T-helper 2 cell (primary cell): ENCODE measurements at regions not wholly inside any gene's neighbourhood (a gene's known extent, or its start where the extent isn't known, plus 50 kb on each side); places are given as distances from the start of the nearest gene placed in this dataset.
A peak's percentile ranks its signal among the peaks of the same experiment; 100 is the strongest.

Experiments used
- DNase-seq, 5 experiments: peaks; one replicate each; pipeline versions ENCODE4 v3.0.0 to v3.0.0-alpha.2; 2012 to 2022

DNA sequence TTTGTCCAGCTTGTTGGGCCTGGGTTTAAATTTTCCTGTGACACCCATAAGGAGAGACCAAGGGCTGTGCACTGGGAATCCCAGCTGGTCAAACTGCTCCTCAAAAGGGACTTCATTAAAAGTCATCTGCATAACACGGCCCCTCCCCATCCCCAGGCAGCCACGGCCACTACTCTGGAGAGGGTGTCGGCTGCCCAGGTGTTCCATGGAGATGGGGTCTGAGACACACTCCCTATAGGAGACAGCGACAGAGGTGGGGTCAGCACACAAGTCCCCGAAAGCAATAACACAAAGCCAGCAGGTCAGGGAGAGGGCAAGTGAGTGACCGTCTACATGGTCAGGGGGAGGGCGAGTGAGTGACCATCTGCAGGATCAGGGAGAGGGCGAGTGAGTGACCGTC, 75.6 kb upstream of the BCL11B start:
- DNase-seq, result no peak

DNA sequence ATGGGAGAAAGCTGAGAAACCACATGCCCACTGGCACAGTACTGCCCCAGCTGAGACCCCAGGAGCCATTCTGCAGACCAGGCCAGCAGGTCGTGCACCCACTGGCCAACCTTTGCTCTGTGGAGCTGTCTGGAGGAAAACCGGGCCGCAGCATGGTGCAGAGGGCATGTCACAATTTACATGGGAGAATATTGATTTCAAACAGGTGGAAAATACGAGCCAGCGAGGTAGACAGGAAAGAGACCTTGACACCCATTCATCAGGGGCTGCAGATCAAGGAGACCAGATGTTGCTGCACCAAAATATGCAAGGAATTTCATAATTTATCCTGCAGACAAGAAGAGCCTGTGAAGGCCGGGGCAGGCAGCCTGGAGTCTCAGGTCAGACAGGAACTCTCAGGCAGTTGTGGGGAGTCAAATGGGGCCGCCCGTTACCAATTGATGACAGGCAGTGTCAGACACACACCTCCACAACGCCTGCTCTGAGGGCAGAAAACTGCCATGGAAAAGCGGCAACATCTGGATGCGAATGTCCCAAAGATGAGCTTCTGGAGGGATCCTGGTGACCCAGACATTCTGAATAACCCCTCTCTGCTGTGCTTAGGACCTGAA, 74.6 kb upstream of the BCL11B start:
- DNase-seq, result no peak

DNA sequence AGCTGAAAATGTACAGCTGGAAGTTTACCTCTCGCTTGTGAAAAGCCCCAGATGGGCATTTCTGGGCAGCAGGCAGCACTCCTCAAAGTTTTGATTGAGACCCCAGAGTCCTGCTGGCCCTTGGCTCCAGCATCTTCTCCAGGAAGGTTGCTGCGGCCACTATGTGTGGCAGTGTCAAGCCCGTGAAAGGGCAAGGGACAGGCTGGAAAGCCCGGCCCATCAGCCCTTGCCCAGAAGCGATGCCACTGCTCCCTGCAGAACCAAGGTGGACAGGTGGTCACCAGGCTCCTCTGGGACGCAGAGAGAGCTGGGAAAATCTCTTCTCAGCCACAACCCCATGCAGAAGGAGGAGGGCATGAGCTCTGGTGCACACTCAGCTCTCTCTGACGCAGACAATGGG, 73.5 kb upstream of the BCL11B start:
- no peak for DNase-seq

DNA sequence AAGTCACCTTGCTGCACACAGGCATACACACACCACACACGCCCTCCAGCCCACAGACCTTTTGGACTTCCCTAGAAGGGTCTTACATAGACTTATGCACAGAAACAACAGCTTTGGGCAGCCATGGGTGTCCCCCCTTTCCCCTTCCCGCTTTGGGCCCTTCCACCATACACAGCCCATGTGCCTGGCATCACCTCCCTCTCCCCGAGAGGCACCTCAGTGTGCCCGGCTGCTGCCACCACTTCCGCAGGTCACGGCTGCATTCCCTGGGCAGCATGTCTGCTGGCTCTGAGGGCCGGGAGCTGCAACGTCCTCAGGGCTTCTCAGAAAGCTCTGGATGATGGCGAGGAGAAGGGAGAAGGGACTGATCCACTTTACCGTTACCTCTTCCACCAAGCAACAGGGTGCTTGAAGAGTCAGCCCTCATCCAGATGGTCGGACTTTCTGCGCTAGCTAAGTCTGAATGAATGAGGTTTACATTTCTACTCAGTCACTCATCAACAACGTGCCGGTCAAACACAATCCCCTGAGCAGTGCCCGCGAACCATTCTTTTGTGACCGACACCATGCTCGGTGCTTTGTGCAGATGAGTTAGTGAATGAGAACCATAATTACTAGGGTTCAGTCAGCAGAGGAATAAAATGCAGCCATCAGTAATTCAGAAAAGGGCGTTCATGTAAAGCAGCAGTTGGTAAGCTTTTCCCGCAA, 72.2 kb upstream of the BCL11B start:
- no peak for DNase-seq

DNA sequence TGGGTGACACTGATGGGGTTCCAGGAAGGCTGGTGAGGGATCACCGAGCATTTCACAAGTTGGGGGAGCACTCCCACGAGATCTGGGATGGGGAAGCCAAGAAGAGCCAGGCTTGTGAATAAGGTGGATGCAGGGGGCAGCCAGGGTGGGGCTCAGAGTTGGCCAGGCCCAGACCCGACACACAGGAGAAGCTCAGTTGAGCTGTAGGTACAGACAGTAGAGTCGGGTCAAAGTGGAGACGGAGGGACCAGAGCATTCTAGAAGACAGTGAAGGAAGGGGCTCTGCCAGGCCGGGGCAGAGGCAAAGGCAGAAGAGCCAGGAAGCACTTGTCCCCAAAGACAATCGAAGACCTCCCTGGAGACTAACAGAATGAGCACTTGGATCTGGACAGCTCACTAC, 70.9 kb upstream of the BCL11B start:
- DNase-seq, result no peak

DNA sequence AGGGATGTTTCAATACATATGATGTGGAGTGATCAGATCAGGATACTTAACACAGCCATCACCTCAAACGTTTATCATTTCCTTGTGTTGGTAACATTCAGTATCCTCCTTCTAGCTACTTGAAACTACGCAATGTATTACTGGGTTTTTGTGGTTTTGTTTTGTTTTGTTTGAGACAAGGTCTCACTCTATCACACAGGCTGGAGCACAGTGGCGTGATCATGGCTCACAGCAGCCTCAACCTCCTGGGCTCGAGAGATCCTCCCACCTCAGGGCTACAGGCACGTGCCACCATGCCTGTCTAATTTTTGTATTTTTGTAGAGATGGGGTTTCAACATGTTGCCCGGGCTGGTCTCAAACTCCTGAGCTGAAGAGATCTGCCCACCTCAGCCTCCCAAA, 70.2 kb upstream of the BCL11B start:
- peak in 1 of 5 experiments; percentile 65 for DNase-seq

DNA sequence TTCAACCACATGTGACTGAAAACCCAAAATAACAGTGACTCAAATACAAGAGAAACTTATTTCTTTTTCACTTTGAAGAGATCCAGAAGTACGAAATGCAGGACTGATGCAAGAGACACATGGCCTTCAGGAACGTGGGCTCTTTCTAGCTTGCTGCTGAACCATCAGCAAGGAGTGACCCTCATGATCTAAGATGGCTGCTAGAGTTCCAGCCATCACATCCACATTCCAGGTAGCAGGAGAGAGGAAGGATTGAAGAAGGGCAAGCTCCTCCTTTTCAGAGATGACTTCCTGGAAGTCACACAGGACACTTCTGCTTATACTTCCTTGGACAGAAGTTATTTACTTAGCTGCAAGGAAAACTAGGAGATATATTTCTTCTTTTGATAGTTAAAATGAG, 67.6 kb upstream of the BCL11B start:
- DNase-seq, result no peak

DNA sequence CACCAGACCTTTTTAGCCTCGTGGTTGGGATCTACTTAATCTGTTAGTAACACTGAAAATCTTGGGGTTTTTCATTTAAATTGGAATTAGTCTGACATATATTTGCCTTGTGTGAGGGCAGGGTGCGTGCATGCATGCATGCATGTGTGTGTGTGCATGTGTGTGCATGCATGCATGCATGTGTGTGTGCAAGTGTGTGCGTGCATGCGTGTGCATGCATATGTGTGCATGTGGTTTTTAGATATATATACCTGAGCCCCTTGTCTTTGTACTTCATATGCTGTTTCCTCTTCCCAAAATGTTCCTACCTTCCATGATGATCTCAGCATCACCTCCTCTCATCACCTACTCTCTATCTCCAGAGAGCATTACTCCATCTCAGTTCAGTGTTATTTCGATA, 66.3 kb upstream of the BCL11B start:
- DNase-seq, result no peak

DNA sequence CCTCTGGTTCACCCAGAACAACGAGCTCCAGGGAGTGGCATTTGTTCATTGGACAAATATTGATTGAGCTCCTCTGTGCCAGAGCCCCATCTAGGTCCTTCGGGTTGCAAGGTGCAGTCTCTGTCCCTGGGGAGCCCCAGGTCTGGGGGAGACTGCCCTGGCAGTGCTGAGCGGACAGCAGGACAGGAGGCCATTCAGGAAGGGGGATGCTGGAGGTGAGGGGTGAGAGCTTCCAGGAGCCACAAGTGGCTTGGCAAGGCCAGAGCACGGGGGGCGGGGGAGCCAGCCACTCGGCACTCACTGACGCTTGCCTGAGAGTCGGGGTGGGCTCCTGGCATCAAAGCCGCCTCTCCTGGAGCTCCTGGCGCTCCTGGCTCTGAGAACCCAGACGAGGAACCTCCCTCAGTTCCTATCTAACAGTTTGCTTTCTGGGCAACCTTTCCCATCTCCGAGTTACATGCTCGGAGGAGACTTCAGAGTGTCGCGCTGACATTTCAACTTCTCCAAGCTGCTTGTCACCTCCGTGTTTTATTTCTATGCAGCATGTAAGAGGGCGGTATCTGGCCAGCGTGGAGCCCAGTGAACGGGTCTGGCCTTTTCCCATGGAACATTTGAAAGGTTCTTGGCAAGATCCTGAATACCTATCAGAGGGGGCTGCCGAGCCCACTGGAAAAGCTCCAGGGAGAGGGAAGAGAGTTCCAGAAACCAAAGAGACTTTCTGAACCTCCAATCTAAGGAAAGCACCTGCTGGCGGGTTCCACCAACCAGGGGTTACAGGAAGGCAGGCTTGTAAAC, 62.0 kb upstream of the BCL11B start:
- no peak for DNase-seq

DNA sequence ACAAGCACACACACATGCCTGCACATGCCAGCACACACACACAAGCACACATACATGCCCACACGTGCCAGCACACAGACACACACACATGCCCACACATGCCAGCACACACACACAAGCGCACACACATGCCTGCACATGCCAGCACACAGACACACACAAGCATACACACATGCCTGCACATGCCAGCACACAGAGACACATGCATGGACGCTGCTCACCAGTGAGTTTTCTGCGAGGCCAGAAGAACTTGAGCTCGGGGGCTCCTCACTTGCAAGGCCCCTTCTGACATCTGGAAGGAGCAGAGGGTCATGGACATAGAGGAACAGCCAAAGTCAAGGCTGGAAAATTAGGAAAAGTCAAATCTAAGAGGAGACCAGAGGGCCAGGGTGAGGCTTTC, 61.2 kb upstream of the BCL11B start:
- no peak for DNase-seq

DNA sequence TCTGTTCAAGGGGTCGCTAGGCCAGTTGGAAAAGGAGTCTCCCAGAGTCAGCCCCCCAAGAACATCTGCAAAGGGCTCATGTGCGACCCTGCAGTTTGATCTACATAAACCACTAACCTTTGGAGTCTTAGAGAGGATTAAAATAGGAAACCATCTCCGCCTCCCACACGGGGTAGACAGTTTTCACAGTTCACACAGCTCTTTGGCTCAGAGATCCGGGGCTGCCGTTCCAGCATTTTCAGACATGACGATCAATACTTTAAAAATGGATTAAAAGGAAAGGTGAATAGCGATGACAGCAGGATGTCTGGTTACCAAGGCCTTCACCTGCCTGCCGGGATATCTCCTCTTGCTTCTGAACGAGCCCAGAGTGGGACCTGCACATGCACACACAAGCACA, 59.8 kb upstream of the BCL11B start:
- no peak for DNase-seq

DNA sequence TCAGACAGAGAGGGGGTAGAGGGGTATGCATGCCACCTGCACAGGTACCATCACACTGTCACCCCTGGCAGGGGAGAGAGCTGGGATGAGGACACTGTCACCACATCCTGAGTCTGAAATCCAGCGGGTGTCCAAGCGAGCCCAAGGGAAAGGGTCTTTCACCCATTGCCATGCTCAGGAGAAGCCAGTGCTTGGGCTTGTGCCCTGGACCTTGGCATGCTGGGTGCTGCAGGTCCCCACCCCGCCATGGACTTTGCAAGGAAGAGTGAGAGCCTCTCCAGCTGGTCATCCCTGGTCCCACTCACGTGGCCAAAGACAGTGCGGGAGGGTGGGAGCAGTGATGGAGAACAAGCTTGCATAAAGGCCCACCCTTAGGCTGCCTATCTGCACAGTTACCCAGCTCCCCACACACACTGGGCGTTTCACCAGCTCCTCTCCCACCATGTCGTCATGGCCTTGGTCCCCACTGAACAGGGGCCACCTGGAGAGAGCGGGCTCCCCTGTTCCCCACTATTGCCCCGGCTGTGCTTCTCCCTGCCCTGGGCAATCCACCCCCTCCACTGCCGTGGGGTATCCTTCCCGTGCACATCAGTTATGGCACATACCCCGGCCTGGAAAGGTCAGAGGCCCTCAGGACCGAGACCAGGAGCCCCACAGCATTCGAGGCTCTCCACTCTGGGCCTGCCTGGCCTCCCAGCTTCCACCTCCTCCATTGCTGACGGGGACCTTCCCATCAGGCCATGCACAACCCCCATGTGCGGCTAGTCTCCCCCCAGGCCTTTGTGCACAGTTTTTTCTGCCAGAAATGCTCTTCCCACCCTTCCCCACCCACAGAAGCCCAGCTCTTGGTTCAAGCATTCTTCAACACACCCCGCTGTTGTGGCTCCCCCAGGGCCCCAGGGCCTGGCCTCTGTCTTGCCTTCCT, 58.6 kb upstream of the BCL11B start:
- DNase-seq, result no peak

DNA sequence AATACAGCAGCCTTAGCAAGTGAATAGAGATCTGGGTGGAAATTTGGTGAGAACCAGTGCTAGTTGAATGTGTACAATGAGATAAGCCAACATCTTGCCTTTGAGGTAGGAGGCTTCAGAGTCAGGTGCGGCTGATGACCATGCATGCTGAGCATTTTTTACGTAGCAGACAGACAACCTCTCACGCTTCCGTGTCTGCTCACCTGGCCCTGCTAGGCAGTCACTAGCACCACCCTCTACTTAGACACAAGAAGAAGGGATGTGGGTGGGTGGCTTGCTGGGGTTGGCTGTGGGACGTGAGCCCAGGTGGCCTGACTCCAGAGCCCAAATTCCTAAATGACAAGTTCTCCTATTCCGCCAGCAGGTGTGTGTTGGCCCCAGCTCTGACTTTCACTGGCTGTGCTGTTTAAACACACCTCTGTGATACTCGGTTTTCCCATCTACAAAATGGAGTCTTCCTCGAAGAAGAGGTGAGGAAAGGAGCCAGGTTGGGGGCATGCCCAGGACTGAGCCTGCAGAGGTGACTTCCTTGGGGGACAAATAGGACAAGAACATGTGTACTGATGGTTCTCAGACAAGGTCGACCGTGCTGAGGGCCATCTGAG, 57.8 kb upstream of the BCL11B start:
- DNase-seq, result no peak

DNA sequence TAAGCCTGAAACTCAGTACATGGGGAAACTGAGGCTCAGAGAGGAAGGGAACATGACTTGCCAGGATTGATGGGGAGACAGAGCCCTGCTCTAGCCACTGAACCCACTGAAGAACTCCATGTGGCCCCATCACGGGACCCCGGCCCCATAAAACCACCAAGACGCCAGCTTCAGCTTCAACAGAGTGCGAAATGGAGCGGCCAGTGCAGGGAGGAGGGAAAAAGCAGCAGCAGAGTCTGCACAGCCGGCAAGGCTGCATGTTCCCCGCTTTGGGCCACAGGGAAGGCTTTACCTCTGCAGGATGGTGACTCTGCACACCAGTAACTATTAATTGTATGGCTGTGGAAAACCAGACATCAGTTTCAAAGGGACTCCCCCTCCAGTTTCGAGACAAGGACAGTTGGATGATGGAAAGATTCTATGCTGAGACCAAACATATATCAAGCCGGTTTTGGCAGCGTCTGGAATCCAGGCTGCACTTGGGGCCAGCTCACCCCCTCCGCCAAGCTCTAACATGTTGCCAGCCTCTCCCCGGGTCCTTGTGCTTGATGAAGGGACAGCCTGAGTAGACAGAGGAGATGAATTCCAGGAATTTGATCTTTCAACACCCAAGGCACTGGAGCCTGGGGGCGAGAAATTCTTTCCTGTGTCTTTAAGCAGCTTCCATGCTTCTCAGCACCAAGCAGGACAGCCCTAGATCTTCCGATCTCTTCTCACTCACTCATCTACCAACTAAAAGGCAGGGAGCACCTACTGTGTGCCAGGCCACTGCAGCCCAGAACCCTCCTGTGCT, 55.7 kb upstream of the BCL11B start:
- no peak for DNase-seq

DNA sequence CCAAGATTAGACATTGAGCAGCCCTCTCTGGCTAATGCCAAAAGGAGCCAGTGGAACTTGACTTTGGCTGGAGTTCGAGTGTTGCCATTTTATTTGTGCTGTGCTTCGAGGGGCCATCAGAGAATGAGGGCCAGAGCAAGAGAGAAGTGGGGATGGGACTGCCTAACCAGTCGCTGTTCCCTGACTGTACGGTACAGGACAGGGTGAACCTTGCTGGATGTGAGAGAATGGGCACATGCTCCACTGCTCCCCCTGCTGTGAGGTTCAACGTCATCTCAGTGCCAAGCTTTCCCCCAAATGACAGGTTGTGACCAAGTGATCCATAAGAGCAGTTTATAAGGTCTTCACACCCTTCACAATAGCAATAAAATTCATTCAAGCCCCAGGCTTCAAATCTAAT, 55.1 kb upstream of the BCL11B start:
- DNase-seq, result no peak

DNA sequence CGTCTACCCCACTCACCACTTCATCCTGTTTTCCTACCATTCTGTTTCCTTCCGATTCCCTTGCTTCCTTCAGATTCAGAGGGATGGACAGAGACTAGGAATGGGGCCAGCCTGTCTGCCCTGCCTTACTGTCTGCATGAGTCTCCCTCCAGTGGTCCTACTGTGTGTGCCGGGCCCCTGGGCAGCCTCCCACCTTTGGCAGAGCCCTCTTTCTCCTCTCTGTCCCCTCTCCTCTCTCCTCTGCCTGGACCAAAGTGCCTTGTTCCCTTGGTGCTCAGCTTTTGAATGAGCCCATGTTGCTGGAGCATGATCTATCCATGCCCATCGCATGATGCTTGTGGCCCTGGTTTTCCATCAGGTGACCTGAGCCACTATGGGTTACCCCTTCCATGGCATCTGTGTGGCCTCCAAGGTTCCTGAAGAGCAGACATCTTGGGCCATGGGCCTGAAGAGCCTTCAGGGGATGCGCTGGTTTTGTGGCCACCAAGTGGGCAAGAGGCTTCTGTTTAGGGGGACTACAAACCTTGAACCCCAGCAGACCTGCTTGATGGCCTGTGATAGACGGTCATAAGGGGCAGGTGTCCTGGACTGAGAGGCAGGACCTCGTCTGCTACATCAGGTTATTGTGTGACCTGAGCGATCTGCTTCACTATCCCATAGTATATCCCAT, 54.2 kb upstream of the BCL11B start:
- DNase-seq, result no peak

DNA sequence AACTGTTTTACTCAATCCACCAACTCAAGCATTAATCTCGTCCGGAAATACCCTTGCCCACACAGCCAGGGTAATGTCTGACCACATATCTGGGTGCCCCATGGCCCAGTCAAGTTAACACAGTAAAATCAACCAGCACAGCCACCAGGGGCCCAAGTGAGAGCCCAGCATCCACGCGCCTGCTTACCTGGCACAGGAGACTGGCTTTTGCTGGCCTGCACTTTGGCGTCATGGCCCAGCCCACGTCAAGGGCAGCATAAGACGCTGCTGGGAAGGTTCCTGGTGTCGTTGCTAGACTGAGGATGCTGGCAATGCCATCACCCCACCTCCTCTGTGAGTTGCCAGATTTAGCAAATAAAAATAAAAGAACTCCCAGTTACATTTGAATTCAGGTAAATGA, 53.6 kb upstream of the BCL11B start:
- no peak for DNase-seq

DNA sequence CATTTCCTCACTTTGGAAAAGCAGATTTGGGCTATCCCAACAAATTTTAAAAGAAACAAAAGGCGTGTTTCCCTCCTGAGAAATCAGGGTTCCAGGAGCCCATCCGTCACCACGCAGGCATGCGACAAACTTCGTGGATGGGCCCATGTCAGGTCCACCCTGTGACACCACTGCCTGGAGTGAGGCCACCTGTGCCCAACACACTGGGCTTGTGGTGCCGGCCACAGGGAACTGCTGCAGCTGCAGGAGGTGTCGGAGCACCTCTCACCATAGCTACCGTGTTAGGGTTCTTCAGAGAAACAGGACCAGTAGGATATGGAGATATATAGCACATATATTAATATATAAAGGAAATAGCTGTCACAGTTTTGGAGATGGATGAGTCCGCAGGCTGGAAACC, 53.0 kb upstream of the BCL11B start:
- no peak for DNase-seq

DNA sequence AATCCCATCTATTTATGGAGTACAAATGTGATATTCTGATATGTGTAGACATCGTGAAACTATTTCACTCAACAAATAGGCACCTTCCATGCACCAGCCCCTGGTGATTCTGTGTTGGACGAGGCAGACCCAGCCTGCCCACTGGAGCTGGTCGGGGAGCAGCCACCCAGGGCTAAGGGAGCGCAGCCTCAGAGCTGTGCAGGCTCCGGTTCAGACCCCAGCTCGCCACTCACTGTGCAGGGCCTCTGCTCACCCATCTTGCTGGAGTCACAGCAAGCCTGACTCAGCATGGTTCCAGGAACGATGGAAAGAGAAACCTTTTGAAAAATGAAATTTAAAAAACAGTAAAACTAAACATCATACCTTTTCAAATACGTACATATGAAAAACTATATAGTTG, 52.3 kb upstream of the BCL11B start:
- DNase-seq, result no peak

DNA sequence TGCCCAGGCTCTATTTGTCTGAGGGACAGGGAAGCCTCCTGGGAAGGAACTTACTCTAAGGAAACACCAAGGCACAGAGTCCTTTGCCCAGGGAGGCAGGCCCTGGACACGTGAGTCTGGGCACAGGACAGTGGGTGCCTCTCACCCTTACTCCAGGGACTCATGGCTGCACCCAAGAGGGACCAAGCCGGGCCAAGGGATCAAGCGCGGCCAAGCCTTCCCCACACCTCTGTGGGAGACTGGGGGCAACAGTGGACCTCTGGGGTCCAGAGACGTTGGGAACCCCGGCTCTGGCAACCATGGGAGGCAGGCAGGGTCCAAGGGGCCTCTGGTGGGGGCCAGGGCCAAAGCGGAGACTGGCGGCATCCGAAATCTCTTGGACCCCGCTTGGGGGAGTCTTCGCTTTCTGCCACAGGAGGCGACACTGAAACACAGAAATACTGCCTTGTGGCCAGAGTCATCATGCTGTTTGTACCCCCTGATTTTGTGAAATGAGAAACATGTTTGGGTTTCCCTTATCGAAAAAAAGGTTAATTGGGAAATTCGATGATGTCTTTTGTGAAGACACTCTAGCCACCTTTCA, 51.7 kb upstream of the BCL11B start:
- DNase-seq, result no peak
